CD14-positive monocyte (primary cell): ENCODE measurements at regions not wholly inside any gene's neighbourhood (a gene's known extent, or its start where the extent isn't known, plus 50 kb on each side); places are given as distances from the start of the nearest gene placed in this dataset.
"Not testable (repeated sequence)": the region's sequence is repeated elsewhere in the genome, so short reads cannot be mapped to it uniquely, and the experiment has no call there.

ENCODE experiments used
- DNase-seq, 3 donors: peaks; one replicate each; pipeline ENCODE4 v3.0.0-alpha.2; 2011 to 2022
- H2AFZ ChIP-seq: 2 replicates; pipeline ENCODE4 v1.6.0; 2012; ENCODE audit warnings: mild to moderate bottlenecking, low read depth, low read length, inconsistent platforms; ENCODE audit not compliant: insufficient read depth, poor library complexity, severe bottlenecking
- H3K27ac ChIP-seq, 2 donors: 1 replicate in 1 of 2; 2 replicates in 1 of 2; pipeline ENCODE4 v1.5.1; 2012 to 2013; ENCODE audit warnings: low read length in 2 of 2, control low read depth in 1 of 2, inconsistent platforms in 1 of 2, low read depth in 1 of 2, mild to moderate bottlenecking in 1 of 2
- H3K27me3 ChIP-seq, 2 donors: one replicate each; pipeline versions ENCODE4 v1.6.0 to v1.6.1; 2011 to 2013; ENCODE audit warnings: low read length in 2 of 2; ENCODE audit not compliant: control insufficient read depth in 2 of 2, insufficient read depth in 2 of 2
- H3K36me3 ChIP-seq, 2 donors: replicated peaks in 1 of 2; 1 replicate in 1 of 2; 2 replicates in 1 of 2; pipeline versions ENCODE4 v1.5.1 to v1.6.1; 2012 to 2013; ENCODE audit warnings: low read length in 2 of 2, control low read depth in 1 of 2, inconsistent platforms in 1 of 2, mild to moderate bottlenecking in 1 of 2; ENCODE audit not compliant: insufficient read depth in 2 of 2, control insufficient read depth in 1 of 2
- H3K4me1 ChIP-seq, 2 donors: 1 replicate in 1 of 2; 2 replicates in 1 of 2; pipeline versions ENCODE4 v1.5.1 to v1.6.1; 2012 to 2013; ENCODE audit warnings: low read length in 2 of 2, control low read depth in 1 of 2, inconsistent platforms in 1 of 2, mild to moderate bottlenecking in 1 of 2, moderate library complexity in 1 of 2; ENCODE audit not compliant: insufficient read depth in 2 of 2, control insufficient read depth in 1 of 2
- H3K4me2 ChIP-seq: replicated peaks from 2 replicates; pipeline ENCODE3; 2012; ENCODE audit warnings: low read length, moderate library complexity, mild to moderate bottlenecking; ENCODE audit not compliant: poor library complexity, severe bottlenecking; ENCODE audit errors: extremely low read depth
- H3K4me3 ChIP-seq, 3 experiments: fragments of 200-600 bp in 1 of 3; sonication (generic) in 1 of 3; replicated peaks in 1 of 3; 1 replicate in 2 of 3; 2 replicates in 1 of 3; pipeline ENCODE4 v1.5.1; 2011 to 2013; ENCODE audit warnings: low read length in 3 of 3, mild to moderate bottlenecking in 3 of 3, control low read depth in 2 of 3, low read depth in 2 of 3, inconsistent platforms in 1 of 3, moderate library complexity in 1 of 3
- H3K79me2 ChIP-seq: 2 replicates; pipeline ENCODE4 v1.6.0; 2012; ENCODE audit warnings: mild to moderate bottlenecking, control low read depth, inconsistent platforms, low read length, moderate library complexity; ENCODE audit not compliant: insufficient read depth
- H3K9ac ChIP-seq: 2 replicates; pipeline ENCODE4 v1.6.0; 2017; ENCODE audit warnings: low read length, mild to moderate bottlenecking; ENCODE audit not compliant: insufficient read depth, poor library complexity, severe bottlenecking
- H3K9me3 ChIP-seq, 2 donors: replicated peaks in 1 of 2; 1 replicate in 1 of 2; 2 replicates in 1 of 2; pipeline versions ENCODE4 v1.5.1 to v1.6.1; 2012 to 2013; ENCODE audit warnings: low read length in 2 of 2, control low read depth in 1 of 2; ENCODE audit not compliant: control insufficient read depth in 1 of 2, insufficient read depth in 1 of 2
- H4K20me1 ChIP-seq: 2 replicates; pipeline ENCODE4 v1.6.0; 2012; ENCODE audit warnings: mild to moderate bottlenecking, low read length, control low read depth, moderate library complexity; ENCODE audit not compliant: insufficient read depth
- H3K27ac Mint-ChIP-seq, 7 donors: one replicate each; pipeline ENCODE4 v1.8.0; 2020; ENCODE audit warnings: mild to moderate bottlenecking in 7 of 7, mixed read lengths in 7 of 7, moderate library complexity in 6 of 7, inconsistent platforms in 2 of 7
- H3K27me3 Mint-ChIP-seq, 3 donors: one replicate each; pipeline ENCODE4 v1.8.0; 2021 to 2022; ENCODE audit warnings: low read depth in 3 of 3, mild to moderate bottlenecking in 3 of 3, mixed read lengths in 3 of 3, moderate library complexity in 3 of 3, inconsistent platforms in 1 of 3
- H3K36me3 Mint-ChIP-seq, 2 donors: one replicate each; pipeline ENCODE4 v1.8.0; 2020; ENCODE audit warnings: mixed read lengths in 2 of 2, inconsistent platforms in 1 of 2, mild to moderate bottlenecking in 1 of 2
- H3K4me1 Mint-ChIP-seq: one replicate; pipeline ENCODE4 v1.8.0; 2020; ENCODE audit warnings: mild to moderate bottlenecking, mixed read lengths
- H3K4me3 Mint-ChIP-seq, 2 donors: one replicate each; pipeline ENCODE4 v1.8.0; 2020; ENCODE audit warnings: mild to moderate bottlenecking in 2 of 2, mixed read lengths in 2 of 2, moderate library complexity in 1 of 2
- H3K9me3 Mint-ChIP-seq, 7 donors: one replicate each; pipeline ENCODE4 v1.8.0; 2020 to 2022; ENCODE audit warnings: mixed read lengths in 7 of 7, mild to moderate bottlenecking in 6 of 7, moderate library complexity in 6 of 7, inconsistent platforms in 2 of 7
- WGBS: methylation state at CpG from one replicate; pipeline ENCODE4 v1.1.5; 2013; ENCODE audit warnings: missing lambda C conversion rate; ENCODE audit not compliant: insufficient coverage; 5-methylcytosine and 5-hydroxymethylcytosine counted together
- intact Hi-C, 2 donors: fragments of 100-400 bp; cut with micrococcal nuclease; formaldehyde crosslinking; loops; one replicate each; pipeline versions ENCODE4 v1.15.0 to v1.15.1; 2023

- H3K9me3 Mint-ChIP-seq, H3K36me3 ChIP-seq, H3K4me1 Mint-ChIP-seq, H2AFZ ChIP-seq, H3K27ac Mint-ChIP-seq, H3K27me3 ChIP-seq, H3K4me2 ChIP-seq, H3K4me1 ChIP-seq, H3K27me3 Mint-ChIP-seq, DNase-seq, H3K79me2 ChIP-seq, intact Hi-C loops, H3K9me3 ChIP-seq, H3K36me3 Mint-ChIP-seq, H3K9ac ChIP-seq, H3K27ac ChIP-seq, H3K4me3 ChIP-seq, H4K20me1 ChIP-seq, H3K4me3 Mint-ChIP-seq: not testable (repeated sequence)
- WGBS = no CpG with 5 or more reads among the region's 23 CpGs
These were observed 90.7 kb downstream of the LGALS9B start for GRCh38 chr17:20376642-20377041.

GRCh38 chr17:20375745-20376144 is 91.6 kb downstream of the LGALS9B start:
- H3K9me3 ChIP-seq, H3K27ac ChIP-seq, H3K9ac ChIP-seq, H3K4me3 ChIP-seq, H3K9me3 Mint-ChIP-seq, H2AFZ ChIP-seq, H3K27me3 ChIP-seq, H3K36me3 Mint-ChIP-seq, H3K4me1 ChIP-seq, H3K4me1 Mint-ChIP-seq, DNase-seq, intact Hi-C loops, H3K36me3 ChIP-seq, H3K27me3 Mint-ChIP-seq, H3K79me2 ChIP-seq, H3K4me2 ChIP-seq, H4K20me1 ChIP-seq: not testable (repeated sequence)
- Mint-ChIP-seq H3K4me3 (peak overlapping the region in 1 of 2 donors; percentile 37), H3K27ac (peak overlapping the region in 2 of 7 donors; percentile 5 to 43)
- WGBS = 100% methylated on average over 3 of the region's 13 CpGs
